IgD-negative memory B cell (primary cell): ENCODE measurements at regions not wholly inside any gene's neighbourhood (a gene's known extent, or its start where the extent isn't known, plus 50 kb on each side); places are given as distances from the start of the nearest gene placed in this dataset.
"Not testable (repeated sequence)": the region's sequence is repeated elsewhere in the genome, so short reads cannot be mapped to it uniquely, and the experiment has no call there.

Experiments
- H3K27ac Mint-ChIP-seq, 3 donors: one replicate each; pipeline ENCODE4 v1.8.0; 2020 to 2022; ENCODE audit warnings: mild to moderate bottlenecking in 3 of 3, mixed read lengths in 3 of 3, moderate library complexity in 1 of 3
- H3K27me3 Mint-ChIP-seq: one replicate; pipeline ENCODE4 v1.8.0; 2021; ENCODE audit warnings: mixed read lengths
- H3K36me3 Mint-ChIP-seq: one replicate; pipeline ENCODE4 v1.8.0; 2020; ENCODE audit warnings: mild to moderate bottlenecking, mixed read lengths
- H3K4me1 Mint-ChIP-seq, 3 donors: one replicate each; pipeline ENCODE4 v1.8.0; 2020 to 2022; ENCODE audit warnings: mixed read lengths in 3 of 3, mild to moderate bottlenecking in 1 of 3
- H3K4me3 Mint-ChIP-seq, 4 donors: one replicate each; pipeline ENCODE4 v1.8.0; 2020 to 2022; ENCODE audit warnings: mild to moderate bottlenecking in 4 of 4, mixed read lengths in 4 of 4, moderate library complexity in 3 of 4
- H3K9me3 Mint-ChIP-seq, 3 donors: one replicate each; pipeline ENCODE4 v1.8.0; 2020 to 2021; ENCODE audit warnings: mixed read lengths in 3 of 3, mild to moderate bottlenecking in 1 of 3

GRCh38 chr16:33913601-33914000 lies 454.2 kb downstream of the TP53TG3F start:
- H3K36me3 Mint-ChIP-seq, H3K4me1 Mint-ChIP-seq, H3K27ac Mint-ChIP-seq, H3K9me3 Mint-ChIP-seq, H3K4me3 Mint-ChIP-seq, H3K27me3 Mint-ChIP-seq: not testable (repeated sequence)

GRCh38 chr16:33920761-33921545 lies 461.5 kb downstream of the TP53TG3F start:
- not testable (repeated sequence) for H3K9me3 Mint-ChIP-seq, H3K36me3 Mint-ChIP-seq, H3K27ac Mint-ChIP-seq, H3K27me3 Mint-ChIP-seq, H3K4me1 Mint-ChIP-seq, H3K4me3 Mint-ChIP-seq

- not testable (repeated sequence) for H3K27ac Mint-ChIP-seq, H3K36me3 Mint-ChIP-seq, H3K4me3 Mint-ChIP-seq, H3K4me1 Mint-ChIP-seq, H3K9me3 Mint-ChIP-seq, H3K27me3 Mint-ChIP-seq
Measured at GRCh38 chr16:33922914-33923313, 463.5 kb downstream of the TP53TG3F start.

- not testable (repeated sequence) for H3K27ac Mint-ChIP-seq, H3K36me3 Mint-ChIP-seq, H3K9me3 Mint-ChIP-seq, H3K4me1 Mint-ChIP-seq, H3K27me3 Mint-ChIP-seq, H3K4me3 Mint-ChIP-seq
Measured at GRCh38 chr16:33928026-33928425, 468.6 kb downstream of the TP53TG3F start.

- not testable (repeated sequence) for H3K36me3 Mint-ChIP-seq
Measured at GRCh38 chr16:33932191-33932590, 472.8 kb downstream of the TP53TG3F start.

GRCh38 chr16:33933039-33933438 lies 473.6 kb downstream of the TP53TG3F start:
- H3K27me3 Mint-ChIP-seq, H3K27ac Mint-ChIP-seq, H3K36me3 Mint-ChIP-seq, H3K4me1 Mint-ChIP-seq, H3K9me3 Mint-ChIP-seq, H3K4me3 Mint-ChIP-seq: not testable (repeated sequence)

More at GRCh38 chr16:33932191-33932590, 472.8 kb downstream of the TP53TG3F start:
- H3K27ac Mint-ChIP-seq, H3K4me3 Mint-ChIP-seq, H3K27me3 Mint-ChIP-seq, H3K4me1 Mint-ChIP-seq, H3K9me3 Mint-ChIP-seq: not testable (repeated sequence)

GRCh38 chr16:33935766-33936165 lies 476.4 kb downstream of the TP53TG3F start:
- H3K27ac Mint-ChIP-seq, H3K36me3 Mint-ChIP-seq, H3K9me3 Mint-ChIP-seq, H3K4me3 Mint-ChIP-seq, H3K27me3 Mint-ChIP-seq, H3K4me1 Mint-ChIP-seq: not testable (repeated sequence)

DNA sequence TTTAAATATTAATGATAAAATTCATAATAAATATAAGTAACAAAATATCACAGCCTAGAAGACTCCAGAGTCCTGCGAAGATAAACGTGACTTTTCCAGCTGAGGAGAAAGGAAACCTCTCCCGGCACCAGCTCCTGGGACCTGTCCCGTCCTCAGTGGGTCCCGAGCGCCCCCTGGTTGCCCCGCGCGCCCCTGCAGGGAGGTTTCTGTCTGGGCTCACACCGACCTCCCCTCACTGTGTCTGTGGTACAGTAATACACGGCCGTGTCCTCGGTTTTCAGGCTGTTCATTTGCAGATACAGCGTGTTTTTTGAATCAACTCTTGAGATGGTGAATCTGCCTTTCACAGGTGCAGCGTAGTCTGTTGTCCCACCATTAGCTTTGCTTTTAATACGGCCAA lies 478.7 kb downstream of the TP53TG3F start:
- H3K27me3 Mint-ChIP-seq, H3K9me3 Mint-ChIP-seq, H3K27ac Mint-ChIP-seq, H3K4me3 Mint-ChIP-seq, H3K36me3 Mint-ChIP-seq, H3K4me1 Mint-ChIP-seq: not testable (repeated sequence)

DNA sequence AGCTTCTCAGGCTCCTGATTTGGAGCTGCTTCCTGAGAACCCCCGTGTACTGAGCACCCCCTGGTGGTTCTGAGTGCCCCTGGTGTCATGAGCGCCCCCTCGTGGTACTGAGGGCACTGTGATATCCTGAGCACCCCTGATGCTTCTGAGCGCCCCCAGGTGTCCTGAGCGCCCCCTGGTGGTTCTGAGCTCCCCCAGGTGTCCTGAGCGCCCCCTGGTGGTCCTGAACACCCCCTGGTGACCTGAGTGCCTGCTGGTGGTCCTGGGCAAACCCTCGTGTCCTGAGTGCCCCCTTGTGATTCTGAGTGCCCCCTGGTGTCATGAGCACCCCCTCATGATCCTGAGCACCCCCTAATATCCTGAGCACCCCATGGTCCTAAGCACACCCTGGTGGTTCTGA lies 502.1 kb downstream of the TP53TG3F start:
- H3K4me1 Mint-ChIP-seq, H3K9me3 Mint-ChIP-seq, H3K27ac Mint-ChIP-seq, H3K4me3 Mint-ChIP-seq, H3K36me3 Mint-ChIP-seq, H3K27me3 Mint-ChIP-seq: not testable (repeated sequence)

DNA sequence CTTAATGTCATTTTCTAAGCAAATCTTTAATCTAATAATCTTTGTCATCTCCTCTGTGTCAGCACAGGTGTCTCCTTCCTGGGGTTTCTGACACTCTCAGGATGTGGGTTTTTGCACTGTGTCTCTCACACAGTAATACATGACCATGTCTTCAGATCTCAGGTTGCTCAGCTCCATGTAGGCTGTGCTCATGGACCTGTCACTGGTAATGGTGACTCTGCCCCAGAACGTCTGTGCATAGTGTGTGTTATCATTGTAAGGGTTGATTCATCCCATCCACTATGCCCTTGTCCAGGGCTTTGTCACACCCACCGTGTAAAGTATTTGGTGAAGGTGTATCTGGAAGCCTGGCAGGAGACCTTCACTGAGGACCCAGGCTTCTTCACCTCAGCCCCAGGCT lies 506.1 kb downstream of the TP53TG3F start:
- not testable (repeated sequence) for H3K4me3 Mint-ChIP-seq, H3K4me1 Mint-ChIP-seq, H3K27me3 Mint-ChIP-seq, H3K9me3 Mint-ChIP-seq, H3K36me3 Mint-ChIP-seq, H3K27ac Mint-ChIP-seq

DNA sequence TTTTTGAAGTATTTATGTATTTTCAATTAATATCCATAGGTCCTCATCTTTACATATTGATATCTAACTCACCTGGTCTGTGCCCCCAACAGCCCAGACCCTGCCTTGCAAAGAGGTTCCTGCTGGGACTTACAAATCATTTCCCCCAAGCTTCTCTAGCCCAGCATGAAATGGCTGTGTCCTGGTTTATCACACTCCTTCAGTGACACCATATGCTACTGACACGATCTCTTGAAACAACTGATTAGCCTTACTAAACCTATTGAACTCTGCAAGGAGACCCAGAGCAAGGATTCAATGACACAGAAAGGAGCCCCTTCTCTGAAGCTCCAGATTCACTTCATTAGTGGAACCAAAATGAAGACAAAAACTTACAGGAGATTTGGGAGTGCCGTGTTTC lies 507.4 kb downstream of the TP53TG3F start:
- not testable (repeated sequence) for H3K27ac Mint-ChIP-seq, H3K36me3 Mint-ChIP-seq, H3K4me3 Mint-ChIP-seq

GRCh38 chr16:33974557-33974956 lies 515.1 kb downstream of the TP53TG3F start:
- H3K36me3 Mint-ChIP-seq, H3K4me3 Mint-ChIP-seq, H3K9me3 Mint-ChIP-seq, H3K4me1 Mint-ChIP-seq, H3K27me3 Mint-ChIP-seq, H3K27ac Mint-ChIP-seq: not testable (repeated sequence)

More for the DNA sequence above, 507.4 kb downstream of the TP53TG3F start:
- H3K9me3 Mint-ChIP-seq, H3K4me1 Mint-ChIP-seq, H3K27me3 Mint-ChIP-seq: not testable (repeated sequence)

- not testable (repeated sequence) for H3K27ac Mint-ChIP-seq, H3K4me3 Mint-ChIP-seq, H3K4me1 Mint-ChIP-seq, H3K27me3 Mint-ChIP-seq, H3K9me3 Mint-ChIP-seq, H3K36me3 Mint-ChIP-seq
Measured at GRCh38 chr16:33975744-33976143, 516.3 kb downstream of the TP53TG3F start.

DNA sequence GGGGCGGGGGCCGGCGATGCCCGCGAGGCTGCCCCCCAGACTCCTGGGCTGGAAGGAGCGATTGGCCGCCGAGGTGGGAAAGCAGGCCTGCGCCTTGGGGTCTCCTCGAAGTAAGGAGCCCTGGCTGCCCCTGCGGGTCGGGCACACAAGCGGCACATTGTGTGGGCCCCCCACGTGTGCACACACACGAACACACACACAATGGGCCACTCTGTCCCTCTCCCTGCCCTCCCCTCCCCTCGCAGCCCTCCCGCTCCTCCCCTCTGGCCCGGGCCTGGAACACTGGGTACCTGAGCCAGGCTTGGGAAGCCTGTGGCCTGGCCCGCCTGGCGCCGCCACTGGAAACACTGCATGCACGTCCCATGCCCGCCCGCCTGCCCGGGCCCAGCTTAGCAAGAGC lies 517.1 kb downstream of the TP53TG3F start:
- H3K36me3 Mint-ChIP-seq, H3K27ac Mint-ChIP-seq: not testable (repeated sequence)

GRCh38 chr16:33978784-33979183 lies 519.4 kb downstream of the TP53TG3F start:
- not testable (repeated sequence) for H3K9me3 Mint-ChIP-seq, H3K4me3 Mint-ChIP-seq, H3K27ac Mint-ChIP-seq, H3K4me1 Mint-ChIP-seq, H3K27me3 Mint-ChIP-seq, H3K36me3 Mint-ChIP-seq

More for the DNA sequence above, 517.1 kb downstream of the TP53TG3F start:
- not testable (repeated sequence) for H3K9me3 Mint-ChIP-seq, H3K4me1 Mint-ChIP-seq, H3K27me3 Mint-ChIP-seq, H3K4me3 Mint-ChIP-seq

- not testable (repeated sequence) for H3K4me3 Mint-ChIP-seq, H3K9me3 Mint-ChIP-seq, H3K27ac Mint-ChIP-seq, H3K27me3 Mint-ChIP-seq, H3K4me1 Mint-ChIP-seq, H3K36me3 Mint-ChIP-seq
Measured at GRCh38 chr16:33979613-33980012, 520.2 kb downstream of the TP53TG3F start.

DNA sequence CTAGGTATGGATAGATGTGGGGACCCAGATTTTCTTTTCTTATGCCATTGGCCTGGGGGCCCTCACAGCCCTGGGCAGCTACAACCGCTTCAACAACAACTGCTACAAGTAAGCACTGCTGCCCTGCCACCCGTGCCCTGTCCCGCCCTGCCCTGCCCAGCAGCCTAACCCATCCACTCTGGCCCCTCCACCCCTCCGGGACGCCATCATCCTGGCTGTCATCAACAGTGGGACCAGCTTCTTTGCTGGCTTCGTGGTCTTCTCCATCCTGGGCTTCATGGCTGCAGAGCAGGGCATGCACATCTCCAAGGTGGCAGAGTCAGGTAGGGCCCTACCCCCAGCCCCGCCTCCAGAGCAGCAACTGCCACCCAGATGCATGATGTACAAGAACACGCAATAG lies 521.3 kb downstream of the TP53TG3F start:
- H3K27ac Mint-ChIP-seq, H3K9me3 Mint-ChIP-seq, H3K4me3 Mint-ChIP-seq, H3K27me3 Mint-ChIP-seq, H3K4me1 Mint-ChIP-seq, H3K36me3 Mint-ChIP-seq: not testable (repeated sequence)
